GM23338 (cell line): ENCODE measurements at regions not wholly inside any gene's neighbourhood (a gene's known extent, or its start where the extent isn't known, plus 50 kb on each side); places are given as distances from the start of the nearest gene placed in this dataset.

Source experiments
- ATAC-seq: fragments of 200-7000 bp; cut with Tn5 transposase; 3 replicates; pipeline ENCODE4 v1.9.1; 2020
- DNase-seq: peaks from one replicate; pipeline ENCODE4 v3.0.0-alpha.2; 2015; ENCODE audit warnings: low spot score
- H2AFZ ChIP-seq: fragments of 200-600 bp; sonication (generic); 2 replicates; pipeline ENCODE4 v1.8.0; 2016; ENCODE audit warnings: antibody characterized with exemption, mild to moderate bottlenecking, moderate library complexity
- H3F3A ChIP-seq: fragments of 200-600 bp; sonication (generic); replicated peaks from 2 replicates; pipeline ENCODE4 v1.8.0; 2017; ENCODE audit warnings: antibody characterized with exemption, mixed run types, low read depth
- H3K27ac ChIP-seq: fragments of 200-600 bp; sonication (generic); 2 replicates; pipeline ENCODE4 v1.6.1; 2016; ENCODE audit warnings: low read depth
- H3K27me3 ChIP-seq: fragments of 200-600 bp; sonication (generic); 2 replicates; pipeline ENCODE4 v1.8.0; 2016; ENCODE audit warnings: mild to moderate bottlenecking, mixed run types, moderate library complexity; ENCODE audit not compliant: insufficient read depth
- H3K36me3 ChIP-seq: fragments of 200-600 bp; sonication (generic); 2 replicates; pipeline ENCODE4 v1.8.0; 2016; ENCODE audit warnings: mild to moderate bottlenecking; ENCODE audit not compliant: insufficient read depth
- H3K4me1 ChIP-seq: fragments of 200-600 bp; sonication (generic); 2 replicates; pipeline ENCODE4 v1.8.0; 2016; ENCODE audit warnings: mild to moderate bottlenecking, moderate library complexity; ENCODE audit not compliant: insufficient read depth
- H3K4me2 ChIP-seq: fragments of 200-600 bp; sonication (generic); 2 replicates; pipeline ENCODE4 v1.7.1; 2017; ENCODE audit warnings: mixed run types
- H3K4me3 ChIP-seq: fragments of 200-600 bp; sonication (generic); 2 replicates; pipeline ENCODE4 v1.6.1; 2016; ENCODE audit warnings: mixed run types
- H3K79me2 ChIP-seq: fragments of 200-600 bp; sonication (generic); replicated peaks from 2 replicates; pipeline ENCODE4 v1.8.0; 2017; ENCODE audit warnings: mild to moderate bottlenecking; ENCODE audit not compliant: insufficient read depth
- H3K9me2 ChIP-seq: fragments of 200-600 bp; sonication (generic); 2 replicates; pipeline ENCODE4 v1.8.0; 2017; ENCODE audit not compliant: insufficient read depth
- H4K20me1 ChIP-seq: fragments of 200-600 bp; sonication (generic); replicated peaks from 2 replicates; pipeline ENCODE4 v1.8.0; 2017; ENCODE audit warnings: mild to moderate bottlenecking; ENCODE audit not compliant: insufficient read depth
- H3K27ac Mint-ChIP-seq: 2 replicates; pipeline ENCODE4 v1.8.0; 2020; ENCODE audit warnings: inconsistent platforms, mild to moderate bottlenecking, moderate library complexity, mixed read lengths
- H3K27me3 Mint-ChIP-seq: 3 replicates; pipeline ENCODE4 v1.8.0; 2022; ENCODE audit warnings: low read depth, mild to moderate bottlenecking, moderate library complexity, mixed read lengths, inconsistent platforms; ENCODE audit not compliant: insufficient read depth, poor library complexity
- H3K36me3 Mint-ChIP-seq: 3 replicates; pipeline ENCODE4 v1.8.0; 2021; ENCODE audit warnings: low read depth, mild to moderate bottlenecking, inconsistent platforms, moderate library complexity, mixed read lengths
- H3K4me1 Mint-ChIP-seq: 3 replicates; pipeline ENCODE4 v1.8.0; 2020; ENCODE audit warnings: mild to moderate bottlenecking, inconsistent platforms, mixed read lengths
- H3K4me3 Mint-ChIP-seq: 3 replicates; pipeline ENCODE4 v1.8.0; 2021; ENCODE audit warnings: moderate library complexity, mild to moderate bottlenecking, inconsistent platforms, mixed read lengths
- H3K9me3 Mint-ChIP-seq: 3 replicates; pipeline ENCODE4 v1.8.0; 2020; ENCODE audit warnings: moderate library complexity, mild to moderate bottlenecking, inconsistent platforms, mixed read lengths
- CREB1 ChIP-seq: fragments of 250-450 bp; sonication (Bioruptor Pico); IDR thresholded peaks from 2 replicates; pipeline ENCODE4 v1.5.0; 2020; ENCODE audit warnings: low read depth, mild to moderate bottlenecking, moderate library complexity
- CTCF ChIP-seq, 2 experiments: fragments of 200-600 bp in 1 of 2; sonication (generic) in 1 of 2; conservative IDR thresholded peaks; 2 replicates each; pipeline versions ENCODE4 v1.5.1 to v1.6.1; 2016 to 2017; ENCODE audit warnings: antibody characterized with exemption in 2 of 2, low read depth in 2 of 2, mild to moderate bottlenecking in 2 of 2, moderate library complexity in 1 of 2
- ETS1 ChIP-seq: IDR thresholded peaks from 2 replicates; pipeline ENCODE4 v1.6.1; 2016; ENCODE audit warnings: antibody characterized with exemption
- EZH2 ChIP-seq: fragments of 200-600 bp; sonication (generic); IDR thresholded peaks from one replicate; pipeline ENCODE4 v1.8.0; 2017; ENCODE audit warnings: antibody characterized with exemption, mild to moderate bottlenecking, low read depth; ENCODE audit not compliant: unreplicated experiment
- EZH2phosphoT487 ChIP-seq: fragments of 200-600 bp; sonication (generic); IDR thresholded peaks from one replicate; pipeline ENCODE4 v1.8.1; 2018; ENCODE audit warnings: antibody characterized with exemption; ENCODE audit not compliant: unreplicated experiment
- JUNB ChIP-seq: IDR thresholded peaks from one replicate; pipeline ENCODE4 v1.6.1; 2016; ENCODE audit warnings: antibody characterized with exemption; ENCODE audit not compliant: unreplicated experiment
- NANOG ChIP-seq: IDR thresholded peaks from 2 replicates; pipeline ENCODE4 v1.6.1; 2016; ENCODE audit warnings: antibody characterized with exemption, borderline replicate concordance
- POLR2AphosphoS5 ChIP-seq: IDR thresholded peaks from 2 replicates; pipeline ENCODE4 v1.6.1; 2016; ENCODE audit warnings: antibody characterized with exemption, low read depth
- REST ChIP-seq: IDR thresholded peaks from one replicate; pipeline ENCODE4 v1.6.1; 2018; ENCODE audit warnings: antibody characterized with exemption; ENCODE audit not compliant: unreplicated experiment
- STAT1 ChIP-seq: IDR thresholded peaks from one replicate; pipeline ENCODE4 v1.6.1; 2016; ENCODE audit warnings: antibody characterized with exemption; ENCODE audit not compliant: unreplicated experiment
- ZNF114 ChIP-seq: fragments of 250-450 bp; sonication (Bioruptor Pico); IDR thresholded peaks from 2 replicates; pipeline ENCODE4 v1.5.0; 2020; ENCODE audit warnings: mild to moderate bottlenecking, moderate library complexity
- ZNF331 ChIP-seq: fragments of 250-450 bp; sonication (Bioruptor Pico); IDR thresholded peaks from 2 replicates; pipeline ENCODE4 v1.5.0; 2020; ENCODE audit warnings: low read depth, mild to moderate bottlenecking, moderate library complexity
- ZNF462 ChIP-seq: fragments of 250-450 bp; sonication (Bioruptor Pico); IDR thresholded peaks from 2 replicates; pipeline ENCODE4 v1.5.0; 2020; ENCODE audit warnings: mild to moderate bottlenecking, moderate library complexity

- Histone ChIP-seq H3K27me3 (no peaks in the 10 kb centered on the region), H3F3A (no peaks in the 10 kb centered on the region), H3K36me3 (no peaks in the 10 kb centered on the region), H3K9me2 (peaks cover 8% of the 10 kb centered on the region; the same call in 1 of the 2 replicates), H3K79me2 (no peaks in the 10 kb centered on the region), H3K4me3 (no peak overlapping the region), H3K4me2 (no peak overlapping the region), H4K20me1 (no peaks in the 10 kb centered on the region), H3K4me1 (no peaks in the 10 kb centered on the region), H3K27ac (no peak overlapping the region), H2AFZ (no peak overlapping the region)
- Mint-ChIP-seq H3K4me3 (no peak overlapping the region), H3K4me1 (peaks cover 14% of the 10 kb centered on the region), H3K27me3 (peaks cover 1% of the 10 kb centered on the region), H3K9me3 (no peaks in the 10 kb centered on the region), H3K27ac (no peak overlapping the region), H3K36me3 (no peaks in the 10 kb centered on the region)
- ATAC-seq (no peak), DNase-seq (no peak)
- TF ChIP-seq POLR2AphosphoS5 (no peak), ZNF462 (CRISPR knock-in tag) (no peak), CREB1 (CRISPR knock-in tag) (no peak), ETS1 (no peak), STAT1 (no peak), CTCF (conservative IDR thresholded peaks at IDR 0.05; ENCODE audit: low read depth in 2 of 2) (no peak), ZNF331 (CRISPR knock-in tag) (no peak), NANOG (no peak), JUNB (no peak), REST (no peak), ZNF114 (CRISPR knock-in tag) (no peak), EZH2phosphoT487 (no peak), EZH2 (no peak)
These were observed 84.0 kb downstream of the SEC61B start for GRCh38 chr9:99305820-99306811.
